ENCODE measurements at regions not wholly inside any gene's neighbourhood (a gene's known extent, or its start where the extent isn't known, plus 50 kb on each side); places are given as distances from the start of the nearest gene placed in this dataset.

- no peak for DNase-seq (ENCODE audit: low read depth in 4 of 6, low spot score in 6 of 6)
- Histone ChIP-seq H3K4me1 (ENCODE audit: control insufficient read depth, insufficient read depth, low read length) (no peaks in the 10 kb centered on the region), H3K27ac (ENCODE audit: low read depth, low read length) (no peak overlapping the region), H3K36me3 (ENCODE audit: control insufficient read depth, insufficient read depth, low read length) (no peaks in the 10 kb centered on the region), H3K4me3 (ENCODE audit: low read depth, low read length) (no peak overlapping the region), H3K27me3 (ENCODE audit: control insufficient read depth, insufficient read depth, low read length) (no peaks in the 10 kb centered on the region), H3K9me3 (ENCODE audit: control insufficient read depth, insufficient read depth, low read length) (no peaks in the 10 kb centered on the region)
- WGBS (ENCODE audit: insufficient coverage), result 92% methylated on average over 6 of the region's 6 CpGs
Observed at GRCh38 chr5:82362636-82363035, 84.5 kb upstream of the RPS23 start.

GRCh38 chr5:82360022-82360421, 81.9 kb upstream of the RPS23 start:
- WGBS (ENCODE audit: insufficient coverage), result 33% methylated on average over 1 of the region's 3 CpGs
- DNase-seq (ENCODE audit: low read depth in 4 of 6, low spot score in 6 of 6), result peak in 1 of 6 donors; percentile 43
- no peak overlapping the region for H3K4me3 ChIP-seq (ENCODE audit: low read depth, low read length)
- H3K27me3 ChIP-seq (ENCODE audit: control insufficient read depth, insufficient read depth, low read length), result no peaks in the 10 kb centered on the region
- H3K36me3 ChIP-seq (ENCODE audit: control insufficient read depth, insufficient read depth, low read length), result no peaks in the 10 kb centered on the region
- no peaks in the 10 kb centered on the region for H3K4me1 ChIP-seq (ENCODE audit: control insufficient read depth, insufficient read depth, low read length)
- H3K27ac ChIP-seq (ENCODE audit: low read depth, low read length), result no peak overlapping the region
- no peaks in the 10 kb centered on the region for H3K9me3 ChIP-seq (ENCODE audit: control insufficient read depth, insufficient read depth, low read length)

- WGBS (ENCODE audit: insufficient coverage), result 38% methylated on average over 1 of the region's 3 CpGs
- H3K27me3 ChIP-seq (ENCODE audit: control insufficient read depth, insufficient read depth, low read length), result no peaks in the 10 kb centered on the region
- no peak overlapping the region for H3K4me3 ChIP-seq (ENCODE audit: low read depth, low read length)
- no peak overlapping the region for H3K27ac ChIP-seq (ENCODE audit: low read depth, low read length)
- no peaks in the 10 kb centered on the region for H3K36me3 ChIP-seq (ENCODE audit: control insufficient read depth, insufficient read depth, low read length)
- no peak for DNase-seq (ENCODE audit: low read depth in 4 of 6, low spot score in 6 of 6)
- no peaks in the 10 kb centered on the region for H3K9me3 ChIP-seq (ENCODE audit: control insufficient read depth, insufficient read depth, low read length)
- no peaks in the 10 kb centered on the region for H3K4me1 ChIP-seq (ENCODE audit: control insufficient read depth, insufficient read depth, low read length)
Observed at GRCh38 chr5:82359272-82359671, 81.1 kb upstream of the RPS23 start.

DNA sequence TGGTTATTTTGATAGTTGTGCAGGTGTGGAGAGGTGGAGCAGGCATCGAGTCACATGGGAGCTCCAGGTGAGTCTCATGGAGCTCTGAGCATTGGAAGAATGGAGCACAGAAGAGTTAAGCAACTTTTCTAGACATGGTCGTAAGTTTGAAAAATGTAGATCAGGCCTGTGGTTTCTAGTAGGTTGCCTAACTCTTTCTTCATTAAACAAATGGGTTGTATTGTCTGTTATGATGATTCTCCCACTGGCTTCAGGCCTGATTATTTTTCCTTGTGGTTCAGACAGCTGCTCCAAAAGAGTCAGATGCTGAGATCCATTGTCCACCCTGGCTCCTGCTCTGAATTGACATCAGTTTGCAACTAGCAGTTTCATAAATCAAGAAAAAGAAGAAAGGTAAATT, 80.3 kb upstream of the RPS23 start:
- 97% methylated on average over 2 of the region's 2 CpGs for WGBS (ENCODE audit: insufficient coverage)
- Histone ChIP-seq H3K9me3 (ENCODE audit: control insufficient read depth, insufficient read depth, low read length) (no peaks in the 10 kb centered on the region), H3K27ac (ENCODE audit: low read depth, low read length) (no peak overlapping the region)

DNA sequence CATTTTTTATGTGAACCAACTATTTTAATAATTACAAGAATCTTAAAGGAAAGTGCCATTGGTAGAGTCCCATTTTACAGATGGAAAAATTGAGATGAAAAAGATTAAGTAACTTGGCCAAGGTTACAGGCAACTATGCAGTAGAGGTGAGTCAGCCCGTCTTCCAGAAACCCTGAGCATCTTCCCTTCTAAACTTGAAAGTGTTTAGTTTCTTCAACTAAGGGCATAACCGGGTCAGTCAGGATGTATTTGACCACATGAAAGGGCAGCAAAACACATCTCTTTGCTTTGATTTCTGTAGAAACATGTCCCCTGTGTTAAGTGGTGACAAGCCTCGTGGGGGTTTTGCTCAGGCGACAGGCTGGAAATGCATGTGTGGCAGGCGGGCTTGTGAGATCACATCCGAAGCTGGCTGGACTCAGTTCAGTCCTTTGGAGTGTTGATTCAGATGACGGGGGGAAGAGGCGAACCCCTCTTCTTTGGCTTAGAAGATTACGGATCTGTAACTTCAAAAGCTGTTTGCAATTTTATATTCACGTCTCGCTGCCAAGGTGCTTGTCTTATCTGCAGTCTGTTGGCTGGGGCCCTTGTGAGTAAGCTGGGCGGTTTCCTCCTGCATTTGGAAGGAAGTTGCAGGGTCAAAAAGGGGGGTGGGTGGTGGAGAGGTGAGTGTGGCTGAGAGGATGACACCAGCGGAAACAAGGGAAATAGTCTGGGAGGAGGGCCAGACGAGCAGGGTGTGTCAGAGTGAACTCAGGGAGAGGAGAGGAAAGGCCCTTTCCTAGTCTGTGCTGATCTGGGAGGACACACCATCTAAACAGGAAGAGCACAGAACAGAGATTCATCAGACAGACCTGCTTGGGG, 78.9 kb upstream of the RPS23 start:
- H3K27ac ChIP-seq (ENCODE audit: low read depth, low read length), result no peak overlapping the region
- H3K9me3 ChIP-seq (ENCODE audit: control insufficient read depth, insufficient read depth, low read length), result no peaks in the 10 kb centered on the region
- WGBS (ENCODE audit: insufficient coverage), result 81% methylated on average over 13 of the region's 14 CpGs
- peak in 1 of 6 donors; percentile 53 for DNase-seq (ENCODE audit: low read depth in 4 of 6, low spot score in 6 of 6)
- no peaks in the 10 kb centered on the region for H3K36me3 ChIP-seq (ENCODE audit: control insufficient read depth, insufficient read depth, low read length)
- no peak overlapping the region for H3K4me3 ChIP-seq (ENCODE audit: low read depth, low read length)
- H3K4me1 ChIP-seq (ENCODE audit: control insufficient read depth, insufficient read depth, low read length), result no peaks in the 10 kb centered on the region
- H3K27me3 ChIP-seq (ENCODE audit: control insufficient read depth, insufficient read depth, low read length), result no peaks in the 10 kb centered on the region

More for the DNA sequence above, 80.3 kb upstream of the RPS23 start:
- Histone ChIP-seq H3K4me3 (ENCODE audit: low read depth, low read length) (no peak overlapping the region), H3K4me1 (ENCODE audit: control insufficient read depth, insufficient read depth, low read length) (no peaks in the 10 kb centered on the region), H3K36me3 (ENCODE audit: control insufficient read depth, insufficient read depth, low read length) (no peaks in the 10 kb centered on the region), H3K27me3 (ENCODE audit: control insufficient read depth, insufficient read depth, low read length) (no peaks in the 10 kb centered on the region)
- DNase-seq (ENCODE audit: low read depth in 4 of 6, low spot score in 6 of 6), result no peak

DNA sequence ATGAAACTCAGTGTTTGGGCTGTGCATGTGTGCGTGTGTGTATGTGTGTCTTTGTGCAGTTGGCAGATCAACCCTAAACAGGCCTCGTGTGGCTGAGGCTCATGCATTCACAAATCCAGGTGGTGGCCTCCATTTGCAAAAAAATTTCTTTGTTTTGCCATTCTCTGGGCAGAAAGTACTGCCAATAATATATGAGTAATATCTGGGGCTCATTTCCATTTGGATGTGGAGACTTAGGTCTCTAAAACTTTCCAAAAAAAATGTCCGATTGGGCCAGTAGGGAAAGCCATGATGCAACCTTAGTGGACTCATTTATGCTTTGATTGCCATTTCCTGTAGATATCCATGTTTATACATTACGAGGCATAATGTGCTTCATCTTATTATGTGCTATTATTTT, 77.9 kb upstream of the RPS23 start:
- DNase-seq (ENCODE audit: low read depth in 4 of 6, low spot score in 6 of 6), result no peak
- 80% methylated on average over 2 of the region's 4 CpGs for WGBS (ENCODE audit: insufficient coverage)

GRCh38 chr5:82355496-82355895, 77.3 kb upstream of the RPS23 start:
- H3K27ac ChIP-seq (ENCODE audit: low read depth, low read length), result no peak overlapping the region
- WGBS (ENCODE audit: insufficient coverage), result no CpG with 5 or more reads among the region's 2 CpGs

More for the DNA sequence above, 77.9 kb upstream of the RPS23 start:
- Histone ChIP-seq H3K4me1 (ENCODE audit: control insufficient read depth, insufficient read depth, low read length) (no peaks in the 10 kb centered on the region), H3K4me3 (ENCODE audit: low read depth, low read length) (no peak overlapping the region), H3K9me3 (ENCODE audit: control insufficient read depth, insufficient read depth, low read length) (no peaks in the 10 kb centered on the region), H3K27me3 (ENCODE audit: control insufficient read depth, insufficient read depth, low read length) (no peaks in the 10 kb centered on the region), H3K36me3 (ENCODE audit: control insufficient read depth, insufficient read depth, low read length) (no peaks in the 10 kb centered on the region), H3K27ac (ENCODE audit: low read depth, low read length) (no peak overlapping the region)

GRCh38 chr5:82355053-82355452, 76.9 kb upstream of the RPS23 start:
- no peaks in the 10 kb centered on the region for H3K27me3 ChIP-seq (ENCODE audit: control insufficient read depth, insufficient read depth, low read length)
- no peaks in the 10 kb centered on the region for H3K4me1 ChIP-seq (ENCODE audit: control insufficient read depth, insufficient read depth, low read length)
- H3K4me3 ChIP-seq (ENCODE audit: low read depth, low read length), result no peak overlapping the region
- no peaks in the 10 kb centered on the region for H3K36me3 ChIP-seq (ENCODE audit: control insufficient read depth, insufficient read depth, low read length)
- no peak for DNase-seq (ENCODE audit: low read depth in 4 of 6, low spot score in 6 of 6)
- WGBS (ENCODE audit: insufficient coverage), result 92% methylated on average over 2 of the region's 3 CpGs
- H3K9me3 ChIP-seq (ENCODE audit: control insufficient read depth, insufficient read depth, low read length), result no peaks in the 10 kb centered on the region
- no peak overlapping the region for H3K27ac ChIP-seq (ENCODE audit: low read depth, low read length)

More at GRCh38 chr5:82355496-82355895, 77.3 kb upstream of the RPS23 start:
- Histone ChIP-seq H3K9me3 (ENCODE audit: control insufficient read depth, insufficient read depth, low read length) (no peaks in the 10 kb centered on the region), H3K4me3 (ENCODE audit: low read depth, low read length) (no peak overlapping the region), H3K36me3 (ENCODE audit: control insufficient read depth, insufficient read depth, low read length) (no peaks in the 10 kb centered on the region), H3K4me1 (ENCODE audit: control insufficient read depth, insufficient read depth, low read length) (no peaks in the 10 kb centered on the region), H3K27me3 (ENCODE audit: control insufficient read depth, insufficient read depth, low read length) (no peaks in the 10 kb centered on the region)
- DNase-seq (ENCODE audit: low read depth in 4 of 6, low spot score in 6 of 6), result no peak

GRCh38 chr5:82354543-82354942, 76.4 kb upstream of the RPS23 start:
- no peak overlapping the region for H3K27ac ChIP-seq (ENCODE audit: low read depth, low read length)
- H3K36me3 ChIP-seq (ENCODE audit: control insufficient read depth, insufficient read depth, low read length), result no peaks in the 10 kb centered on the region
- WGBS (ENCODE audit: insufficient coverage), result no CpG with 5 or more reads among the region's 2 CpGs
- H3K27me3 ChIP-seq (ENCODE audit: control insufficient read depth, insufficient read depth, low read length), result no peaks in the 10 kb centered on the region
- H3K9me3 ChIP-seq (ENCODE audit: control insufficient read depth, insufficient read depth, low read length), result no peaks in the 10 kb centered on the region
- H3K4me3 ChIP-seq (ENCODE audit: low read depth, low read length), result no peak overlapping the region
- no peak for DNase-seq (ENCODE audit: low read depth in 4 of 6, low spot score in 6 of 6)
- no peaks in the 10 kb centered on the region for H3K4me1 ChIP-seq (ENCODE audit: control insufficient read depth, insufficient read depth, low read length)

GRCh38 chr5:82353522-82353921, 75.4 kb upstream of the RPS23 start:
- Histone ChIP-seq H3K27ac (ENCODE audit: low read depth, low read length) (no peak overlapping the region), H3K4me3 (ENCODE audit: low read depth, low read length) (no peak overlapping the region), H3K9me3 (ENCODE audit: control insufficient read depth, insufficient read depth, low read length) (no peaks in the 10 kb centered on the region), H3K27me3 (ENCODE audit: control insufficient read depth, insufficient read depth, low read length) (no peaks in the 10 kb centered on the region), H3K4me1 (ENCODE audit: control insufficient read depth, insufficient read depth, low read length) (peaks cover 6% of the 10 kb centered on the region), H3K36me3 (ENCODE audit: control insufficient read depth, insufficient read depth, low read length) (no peaks in the 10 kb centered on the region)
- WGBS (ENCODE audit: insufficient coverage), result 100% methylated on average over 3 of the region's 3 CpGs
- no peak for DNase-seq (ENCODE audit: low read depth in 4 of 6, low spot score in 6 of 6)
